Activated effector memory CD4-positive, alpha-beta T cell treated with Interleukin-2 at 50 U/mL for 16 hours (primary cell): ENCODE measurements at regions not wholly inside any gene's neighbourhood (a gene's known extent, or its start where the extent isn't known, plus 50 kb on each side); places are given as distances from the start of the nearest gene placed in this dataset.
"Not testable (repeated sequence)": the region's sequence is repeated elsewhere in the genome, so short reads cannot be mapped to it uniquely, and the experiment has no call there.

Experiments
- DNase-seq: peaks from one replicate; pipeline ENCODE4 v3.0.0-alpha.2; 2020

DNA sequence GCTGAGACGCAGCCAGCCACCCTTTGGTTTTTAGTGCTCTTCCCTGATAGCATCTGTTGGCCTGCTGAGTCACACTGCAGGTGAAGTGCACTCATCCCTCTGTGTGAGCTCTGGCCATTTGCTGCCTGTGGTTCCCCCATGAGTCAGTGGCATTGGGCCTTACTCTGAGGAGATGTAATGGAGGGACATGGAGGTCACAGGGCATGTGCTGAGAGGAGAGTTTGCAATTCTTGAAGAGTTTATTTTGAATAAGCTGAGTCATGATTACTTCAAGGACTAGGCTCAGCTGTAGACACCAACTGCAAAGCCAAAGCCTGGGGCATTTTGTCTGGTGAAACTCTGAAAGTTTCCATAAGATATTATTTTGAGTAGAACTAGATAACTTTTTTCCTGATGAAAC lies 200.3 kb downstream of the BCL2L11 start:
- DNase-seq: not testable (repeated sequence)

DNA sequence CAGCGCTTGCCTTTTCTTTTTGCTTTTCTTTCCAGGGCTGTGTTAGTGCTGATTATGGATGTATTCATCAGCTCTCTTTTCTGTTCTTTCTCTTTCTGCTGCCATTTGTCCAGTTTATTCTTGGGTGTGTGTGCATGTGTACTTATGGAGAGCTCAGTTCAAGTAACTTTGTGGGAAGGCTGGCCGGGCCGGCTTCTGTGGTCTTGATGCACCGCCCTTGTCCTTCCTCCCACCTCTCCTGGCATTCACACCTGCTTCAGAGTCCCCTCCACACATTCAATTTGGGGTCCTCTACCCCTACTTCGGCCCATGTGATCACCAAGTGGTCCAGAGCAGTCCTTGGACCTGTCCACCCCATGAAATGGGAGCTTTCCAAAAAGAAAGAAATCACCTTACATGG lies 202.7 kb downstream of the BCL2L11 start:
- DNase-seq: not testable (repeated sequence)

DNA sequence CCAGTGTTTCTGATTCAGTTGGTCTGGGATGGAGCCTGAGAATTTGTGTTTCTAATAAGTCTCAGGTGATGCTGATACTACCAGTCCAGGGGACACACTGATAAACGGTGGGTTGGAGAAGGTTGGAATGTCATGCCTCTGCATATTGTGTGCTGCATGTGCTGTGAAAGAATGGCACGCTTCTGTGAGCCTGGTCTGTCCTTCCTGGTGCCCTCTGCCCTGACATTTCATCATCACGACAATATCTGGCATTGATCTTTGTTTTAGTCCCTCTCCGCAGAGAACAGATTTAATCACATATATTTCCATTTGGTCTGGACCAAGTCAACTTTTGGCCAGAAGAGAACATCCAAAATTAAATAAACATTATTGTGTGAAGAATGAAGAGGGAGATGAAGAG lies 207.0 kb downstream of the BCL2L11 start:
- not testable (repeated sequence) for DNase-seq

DNA sequence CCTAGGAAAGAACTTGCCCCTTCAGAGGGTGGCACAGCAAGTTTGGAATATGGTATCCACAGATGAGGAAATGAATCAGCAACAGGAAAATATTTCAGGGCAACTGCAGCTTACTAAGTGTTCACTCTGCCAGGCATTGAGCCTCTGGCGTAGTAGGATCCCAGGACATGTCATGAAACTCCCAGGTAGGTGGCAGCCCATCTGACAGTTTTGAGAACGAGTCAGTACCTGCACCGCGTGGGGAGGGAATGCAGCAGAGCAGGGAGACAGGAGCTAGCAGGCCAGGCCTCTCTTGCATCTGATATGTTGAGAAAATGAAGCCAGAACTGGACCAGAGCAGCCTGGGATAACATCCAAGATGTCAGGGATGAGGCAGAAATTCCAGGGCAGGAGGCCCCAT lies 208.6 kb downstream of the BCL2L11 start:
- DNase-seq: not testable (repeated sequence)

DNA sequence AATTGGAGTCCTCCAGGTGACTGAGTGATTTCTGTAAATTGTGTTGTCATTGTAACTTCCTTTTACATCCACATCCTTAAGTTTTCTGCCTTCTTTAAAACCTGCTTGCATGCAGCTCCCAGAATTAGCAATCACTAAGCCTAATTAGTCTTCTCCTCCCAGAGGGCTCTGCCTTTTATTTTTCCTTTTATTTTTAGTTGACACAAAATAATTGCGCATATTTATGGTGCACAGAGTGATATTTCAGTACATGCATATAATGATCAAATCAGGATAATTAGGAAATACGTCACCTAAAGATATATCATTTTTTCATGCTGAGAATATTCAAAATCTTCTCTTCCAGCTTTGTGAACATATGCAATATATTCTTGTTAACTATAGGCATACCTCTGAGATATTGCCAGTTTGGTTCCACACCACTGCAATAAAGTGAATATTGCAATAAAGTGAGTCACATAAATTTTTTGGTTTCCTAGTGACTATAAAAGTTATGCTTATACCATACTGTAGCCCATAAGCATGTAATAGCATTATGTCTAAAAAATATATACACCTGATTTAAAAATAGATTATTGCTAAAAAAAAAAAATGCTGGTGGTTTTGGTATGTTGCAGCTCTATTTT lies 210.5 kb downstream of the BCL2L11 start:
- DNase-seq: not testable (repeated sequence)

DNA sequence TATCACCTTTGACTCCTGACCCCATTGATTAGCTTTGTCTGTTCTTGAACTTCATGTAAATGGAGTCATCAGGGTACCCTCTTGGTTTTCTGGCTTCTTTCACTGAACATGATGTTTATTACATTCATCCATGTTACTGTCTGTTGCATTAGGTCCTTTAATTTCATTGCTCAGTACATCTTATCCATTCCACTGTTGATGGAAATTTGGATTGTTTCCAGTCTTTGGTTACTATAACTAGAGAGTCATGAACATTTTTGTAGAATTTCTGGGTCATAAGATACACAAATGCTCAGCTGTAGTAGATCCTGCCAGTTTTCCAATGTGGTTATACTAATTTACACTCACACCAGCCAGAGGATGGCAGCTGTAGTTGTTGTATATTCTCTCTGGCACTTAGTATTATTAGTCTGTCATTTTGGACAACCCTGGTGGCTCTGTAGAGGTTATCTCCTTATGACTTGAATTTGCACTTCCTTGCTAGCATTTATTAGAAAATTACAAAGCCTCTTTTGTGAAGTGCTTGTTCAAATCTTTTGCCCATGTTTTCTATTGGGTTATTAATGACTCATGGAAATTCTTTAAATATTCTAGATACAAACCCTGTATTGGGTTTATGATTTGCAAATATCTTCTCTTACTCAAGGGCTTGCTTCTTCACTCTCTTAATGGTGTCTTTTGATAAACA lies 214.7 kb downstream of the BCL2L11 start:
- DNase-seq: not testable (repeated sequence)

DNA sequence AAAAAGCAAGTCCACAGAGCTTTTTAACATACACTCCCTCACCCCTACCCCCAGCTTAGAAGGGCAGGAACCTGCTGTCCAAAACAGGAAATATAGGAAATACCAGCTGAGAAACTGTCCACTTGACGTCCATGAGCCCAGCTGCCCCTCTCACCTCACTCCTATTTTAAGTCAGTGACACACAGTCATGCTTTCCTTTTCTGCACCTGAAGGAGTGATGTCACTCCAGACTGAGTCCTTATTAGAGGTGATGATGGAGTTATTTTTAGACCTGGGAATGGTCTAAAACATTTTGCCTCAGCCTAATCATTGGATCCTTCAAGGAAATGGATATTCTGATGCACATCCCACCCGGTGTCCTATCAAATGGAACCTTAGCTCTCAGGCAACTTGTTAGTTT lies 217.8 kb downstream of the BCL2L11 start:
- not testable (repeated sequence) for DNase-seq

DNA sequence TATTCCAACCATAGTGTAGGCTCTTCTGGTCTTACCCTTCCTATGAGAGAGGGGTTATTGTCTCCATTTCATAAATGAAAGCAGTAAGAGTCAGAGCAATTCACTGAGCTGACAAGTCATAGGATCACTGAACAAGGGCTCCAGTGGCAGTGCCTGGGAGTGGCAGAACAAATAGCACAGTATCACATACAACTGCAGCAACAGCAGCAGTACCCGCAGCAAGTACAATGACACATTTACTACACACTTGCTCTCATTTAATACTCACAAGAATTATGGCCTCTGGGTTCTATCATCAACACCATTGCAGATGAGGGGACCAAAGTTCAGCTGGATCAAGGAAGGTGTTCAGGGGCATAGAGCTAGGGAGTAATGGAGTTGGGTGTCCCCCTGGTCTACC lies 218.8 kb downstream of the BCL2L11 start:
- DNase-seq: not testable (repeated sequence)

DNA sequence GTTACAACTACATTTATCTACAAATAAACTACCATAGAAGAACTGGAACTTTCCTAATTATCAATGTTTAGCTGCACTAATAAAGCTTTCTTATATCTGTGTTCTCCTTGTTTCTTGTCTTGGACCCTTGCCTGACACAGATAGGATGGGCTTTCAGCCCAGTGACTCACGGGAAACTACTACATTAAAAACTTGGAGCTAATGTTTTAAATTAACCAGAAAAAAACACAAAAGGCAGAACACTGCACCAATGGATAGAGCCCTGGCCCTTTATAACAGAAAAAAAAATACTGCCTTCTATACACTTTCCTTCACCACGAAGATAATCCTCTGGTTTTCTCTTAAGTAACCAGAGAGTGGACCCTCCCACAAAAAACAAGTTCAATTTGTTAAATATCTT lies 223.9 kb downstream of the BCL2L11 start:
- not testable (repeated sequence) for DNase-seq

DNA sequence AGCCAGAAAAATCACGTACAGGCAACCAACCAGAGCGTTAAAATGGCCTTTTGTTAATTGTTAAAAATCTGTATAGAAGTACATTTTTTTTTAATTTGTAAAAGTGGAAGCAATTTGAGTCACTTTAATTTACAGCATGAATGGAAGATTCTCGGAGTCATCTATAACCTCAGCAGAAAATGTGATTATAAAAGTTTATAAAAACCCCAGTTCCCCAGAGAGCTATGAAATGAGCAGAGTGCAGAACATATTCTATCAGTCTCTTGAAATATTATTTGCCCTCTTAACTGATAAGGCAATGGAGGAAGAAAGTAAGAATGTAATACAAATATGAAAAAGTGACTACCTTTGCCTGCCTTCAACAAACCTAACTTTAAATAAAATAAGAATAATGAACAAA lies 224.7 kb downstream of the BCL2L11 start:
- DNase-seq: not testable (repeated sequence)

DNA sequence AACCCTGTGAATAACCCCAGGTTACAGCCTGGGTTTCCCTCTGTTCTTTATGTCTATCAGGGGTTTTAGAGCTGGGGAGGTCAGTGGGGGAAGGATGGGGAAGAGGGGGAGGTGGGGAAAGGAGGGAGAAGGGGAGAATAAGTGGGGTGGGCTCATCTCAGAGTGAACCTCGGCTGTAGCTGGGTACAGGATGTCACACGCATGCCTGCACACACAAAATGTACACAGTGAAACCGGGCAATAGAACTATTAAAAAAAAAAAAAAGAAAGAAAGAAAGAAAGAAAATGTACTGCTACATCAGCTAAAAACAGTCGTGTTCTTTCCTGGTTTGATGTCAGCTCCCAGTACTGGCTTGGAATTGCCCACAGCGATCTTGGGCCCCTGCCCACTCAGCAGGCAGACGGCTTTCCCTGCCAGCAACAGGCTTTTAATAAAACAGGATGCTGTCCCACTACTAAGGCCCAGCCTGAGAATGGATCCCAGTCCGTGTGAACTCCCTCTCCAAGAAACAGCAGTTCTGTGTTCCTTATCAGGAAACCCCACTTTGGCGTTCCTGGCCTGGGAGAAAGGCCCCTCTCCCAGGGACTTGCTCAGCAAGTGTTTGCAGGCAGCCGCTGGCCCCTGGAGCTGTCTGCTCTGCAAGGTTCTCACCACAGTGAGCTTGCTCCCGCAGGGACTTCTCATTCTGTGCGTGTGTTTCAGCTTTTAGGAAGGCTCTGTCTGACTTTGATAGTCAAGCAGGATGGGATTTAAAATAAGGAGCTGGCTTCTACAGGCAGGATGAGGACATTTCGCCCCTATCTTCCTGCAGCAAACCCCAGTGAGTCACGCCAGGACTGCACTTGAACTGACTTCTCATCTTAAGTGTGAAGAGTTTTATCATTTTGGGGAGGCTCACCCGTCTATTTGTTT lies 225.6 kb downstream of the BCL2L11 start:
- DNase-seq: not testable (repeated sequence)

DNA sequence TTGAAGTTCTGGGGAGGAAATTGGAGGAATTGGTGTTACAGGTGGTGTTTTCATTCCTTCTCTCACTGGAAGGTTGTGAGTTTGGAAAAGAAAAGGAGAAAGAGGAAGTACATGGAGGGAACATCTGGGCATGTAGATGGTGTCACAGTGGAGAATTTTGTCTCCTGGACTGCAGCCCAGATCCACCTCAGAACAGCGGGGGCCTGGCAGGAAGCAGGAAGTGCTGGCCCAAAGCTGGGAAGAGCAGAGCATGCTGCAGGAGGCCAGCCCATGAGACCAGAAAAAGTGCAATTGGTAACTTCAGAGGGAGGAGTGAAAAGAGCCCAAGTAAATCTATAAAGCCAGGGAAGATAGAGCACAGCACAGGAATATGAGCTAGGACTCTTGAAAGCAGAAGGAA lies 227.0 kb downstream of the BCL2L11 start:
- DNase-seq: not testable (repeated sequence)

DNA sequence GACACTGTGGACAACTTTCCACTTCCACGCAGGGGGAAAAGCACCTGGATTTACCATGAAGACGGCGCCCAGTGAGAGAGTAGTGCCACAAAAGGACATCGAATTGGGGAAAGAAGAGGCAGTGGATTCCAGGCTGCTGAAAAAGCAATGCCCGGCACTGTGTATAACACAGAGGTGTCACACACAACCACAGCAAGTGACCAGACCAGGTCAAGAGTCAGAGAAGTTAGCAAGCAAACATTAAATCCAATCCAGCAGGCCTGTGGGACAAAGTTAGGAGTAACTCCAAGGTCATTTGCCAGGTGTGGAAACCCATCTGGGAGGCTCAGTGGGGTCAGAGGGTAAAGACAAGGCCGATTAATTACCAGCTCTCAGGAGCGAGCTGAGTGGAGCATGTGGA lies 227.6 kb downstream of the BCL2L11 start:
- DNase-seq: not testable (repeated sequence)

DNA sequence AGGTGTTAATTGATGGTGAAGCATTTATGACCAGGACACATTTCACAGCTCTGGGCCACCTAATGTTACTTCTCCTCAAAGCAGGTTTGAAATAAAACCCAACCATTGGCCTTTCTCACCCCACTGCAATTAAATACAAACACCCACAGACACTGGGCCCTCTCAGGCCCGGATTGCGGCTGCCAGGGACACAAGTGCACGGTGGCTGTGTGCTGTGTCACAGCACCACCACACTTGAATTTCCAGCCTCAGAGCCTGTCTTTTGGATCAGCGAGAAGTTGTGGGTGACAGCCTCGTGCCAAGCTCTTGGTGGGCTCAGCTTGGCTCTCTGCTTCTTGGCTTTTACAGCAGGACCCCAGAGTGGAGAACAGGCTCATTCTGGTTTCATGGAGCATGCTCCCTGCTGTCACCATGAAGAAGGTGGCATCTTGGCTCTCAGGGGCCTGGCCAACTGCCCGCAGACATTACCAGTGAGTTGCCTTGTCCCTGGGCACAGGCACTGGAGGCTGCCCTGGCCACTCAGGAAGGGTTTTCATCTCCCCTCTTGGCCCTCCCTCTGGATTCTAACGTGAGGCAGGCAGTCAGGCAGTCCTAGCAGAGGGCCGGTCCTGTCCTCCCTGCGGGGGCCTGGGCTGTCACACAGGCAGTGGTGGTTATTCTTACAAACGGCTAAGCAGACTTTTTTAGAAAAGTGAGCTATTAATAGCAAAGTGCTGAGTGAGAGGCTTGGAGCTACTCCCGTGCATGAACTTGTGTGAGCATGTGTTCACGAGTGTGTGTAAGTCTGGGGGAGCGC lies 234.5 kb downstream of the BCL2L11 start:
- not testable (repeated sequence) for DNase-seq

DNA sequence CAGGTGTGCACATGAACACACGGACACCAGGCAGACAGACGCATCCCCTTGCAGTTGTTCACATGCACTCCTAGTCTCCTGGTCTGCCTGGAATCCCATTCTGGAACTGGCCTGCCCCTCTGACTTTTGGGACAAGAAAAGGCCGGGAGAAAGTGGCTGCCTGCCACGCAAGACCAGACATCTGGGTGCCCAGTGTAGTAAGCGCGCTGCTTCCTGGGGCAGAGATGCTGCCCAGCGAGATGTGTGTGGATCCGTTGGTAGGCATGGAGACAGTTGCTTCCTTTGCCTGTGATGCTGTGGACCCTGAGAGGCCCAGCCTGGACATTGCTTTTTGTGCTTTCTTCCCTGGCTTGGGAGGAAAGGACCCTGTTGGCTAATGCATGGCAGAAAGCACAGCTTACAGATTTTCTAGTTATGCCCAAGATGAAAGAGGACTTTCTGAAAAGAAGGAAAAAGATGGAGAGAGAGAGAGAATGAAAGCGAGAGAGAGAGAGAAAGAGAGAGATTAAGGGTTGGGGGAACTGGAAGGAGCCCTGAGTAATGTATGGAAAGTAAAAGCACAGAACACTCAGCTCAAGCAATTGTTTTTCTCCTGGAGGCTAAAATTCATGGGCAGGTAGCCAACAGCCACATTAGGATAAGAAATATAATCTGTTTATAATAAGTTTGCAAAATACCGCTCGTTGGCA lies 235.3 kb downstream of the BCL2L11 start:
- not testable (repeated sequence) for DNase-seq

DNA sequence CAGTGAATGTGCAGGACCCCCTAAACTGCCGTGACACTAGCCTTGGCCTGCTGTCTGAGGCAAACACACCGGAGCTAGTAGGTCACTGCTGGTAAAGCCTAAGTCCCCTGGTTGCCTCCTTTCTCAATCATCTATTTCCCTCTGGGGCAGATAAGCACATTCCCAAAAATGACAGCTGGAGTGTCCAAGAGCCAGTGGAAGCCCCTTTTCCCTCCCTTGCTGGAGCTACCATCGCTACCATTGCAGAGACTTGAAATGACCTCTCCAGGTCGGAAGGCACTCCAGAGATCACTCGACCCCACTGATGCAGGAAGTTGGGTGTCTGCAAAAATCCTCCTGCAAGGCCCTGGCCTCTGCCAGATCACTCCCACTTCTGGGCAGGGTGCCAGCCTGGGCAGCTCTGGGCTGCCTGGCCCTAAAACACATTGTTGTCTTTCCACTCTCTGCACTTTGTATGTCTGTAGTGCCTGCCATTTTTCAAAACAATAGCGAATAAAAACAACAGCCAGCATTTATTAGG lies 235.9 kb downstream of the BCL2L11 start:
- not testable (repeated sequence) for DNase-seq

DNA sequence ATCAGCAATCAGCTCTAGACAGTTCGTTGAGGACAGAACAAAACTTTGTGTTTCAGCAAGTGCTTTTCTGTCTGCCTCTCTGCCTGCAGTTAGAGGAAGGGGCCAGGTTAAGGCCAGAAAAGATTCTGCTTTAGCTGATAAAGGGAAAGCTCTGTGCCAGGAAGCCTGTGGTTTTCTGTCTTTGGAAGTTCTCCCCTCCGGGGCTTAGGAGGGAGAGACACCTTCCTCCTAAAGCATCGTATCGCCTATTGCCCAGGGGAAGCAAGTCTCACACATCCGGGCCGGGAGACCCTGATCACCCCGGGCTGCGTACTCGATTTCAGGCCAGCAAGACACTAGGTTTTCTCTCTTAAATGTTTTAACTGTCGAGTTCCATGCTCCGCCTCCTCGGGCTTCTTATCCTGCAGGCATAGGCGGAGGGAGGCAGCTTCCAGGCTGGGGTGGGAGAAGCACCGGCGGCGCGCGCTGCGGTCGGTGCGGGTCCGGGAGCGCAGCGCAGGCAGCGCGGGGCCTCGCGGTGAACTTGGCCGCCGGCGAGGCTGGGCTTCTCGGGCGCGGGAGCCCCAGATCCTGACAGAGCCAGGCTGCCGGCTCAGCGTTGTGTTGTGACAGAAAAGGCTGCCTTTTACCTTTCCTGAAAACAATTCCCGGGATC lies 245.4 kb downstream of the BCL2L11 start:
- not testable (repeated sequence) for DNase-seq

DNA sequence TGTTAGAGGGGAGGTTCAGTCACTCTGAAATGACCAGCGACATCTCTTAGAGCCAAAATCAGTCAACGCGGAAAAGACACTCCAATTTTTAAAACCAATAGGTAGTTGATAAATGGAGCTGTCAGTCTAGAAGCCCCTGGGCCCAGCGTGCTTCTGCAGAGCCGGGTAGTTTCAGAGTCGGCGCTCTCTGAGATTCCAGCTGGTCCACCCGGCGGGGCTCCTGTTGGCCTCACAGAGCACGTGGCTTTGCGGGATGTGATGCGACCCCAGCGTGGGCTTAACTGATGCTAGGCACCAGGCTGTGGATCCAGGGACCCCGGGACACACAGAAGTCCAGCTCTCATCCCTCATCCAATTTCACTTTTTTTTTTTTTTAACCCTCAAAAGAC lies 245.9 kb downstream of the BCL2L11 start:
- not testable (repeated sequence) for DNase-seq

DNA sequence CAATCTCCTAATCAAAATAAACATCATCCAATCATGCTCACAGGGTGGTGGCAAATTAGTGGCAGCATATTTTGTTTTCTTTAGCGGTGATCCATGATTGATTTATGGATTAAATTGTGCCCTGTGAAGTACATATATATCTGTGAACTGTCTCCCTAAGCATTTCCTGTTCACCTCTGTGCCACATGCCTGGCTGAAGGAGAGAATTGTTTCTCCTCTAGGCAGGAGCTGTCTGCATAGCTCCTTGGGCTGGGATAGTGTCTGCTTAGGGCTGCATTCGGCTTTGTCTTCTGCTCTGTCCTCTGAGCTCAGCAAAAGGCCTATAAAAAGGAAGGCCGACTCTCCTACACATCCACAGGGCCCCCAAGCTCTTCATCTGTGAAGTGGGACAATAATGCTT lies 246.4 kb downstream of the BCL2L11 start:
- DNase-seq: not testable (repeated sequence)

DNA sequence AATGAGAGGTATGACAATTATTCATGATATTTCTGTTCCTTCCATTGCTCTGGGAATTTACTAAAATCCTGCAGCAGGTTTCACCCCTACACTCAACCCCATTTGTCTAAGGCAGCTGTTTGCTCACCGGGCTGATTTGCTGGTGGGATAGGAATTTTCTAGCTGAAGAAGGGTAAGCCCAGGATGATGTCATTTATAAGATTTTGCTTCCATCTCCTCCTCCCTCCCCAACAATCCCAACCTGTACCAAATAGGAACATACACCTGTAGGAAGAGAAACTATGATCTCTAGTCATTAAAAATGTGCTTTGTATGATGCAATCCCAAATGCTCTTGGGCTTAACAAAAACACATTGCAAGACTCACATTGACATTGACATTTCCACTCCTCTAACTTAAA lies 247.2 kb downstream of the BCL2L11 start:
- not testable (repeated sequence) for DNase-seq

DNA sequence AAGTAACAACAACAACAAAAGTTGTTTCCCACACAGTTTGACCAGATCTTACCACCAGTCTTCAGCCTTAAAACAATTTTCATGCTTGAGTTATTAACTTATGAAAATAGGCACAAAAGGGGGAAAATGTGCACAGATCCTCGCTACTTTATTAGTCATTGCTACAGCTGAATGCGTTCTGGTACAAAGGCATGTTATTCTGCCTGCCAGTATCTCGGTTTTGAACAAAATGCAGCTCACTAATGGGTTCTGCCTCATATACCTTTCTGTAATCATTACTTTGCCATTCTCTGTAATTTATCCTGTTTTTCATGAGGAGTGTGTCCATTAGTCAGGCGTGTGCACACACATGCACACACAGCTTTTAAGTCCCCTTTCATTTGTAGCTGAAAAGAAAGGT lies 247.6 kb downstream of the BCL2L11 start:
- not testable (repeated sequence) for DNase-seq
